Liver (tissue), 3 donors: ENCODE measurements at regions not wholly inside any gene's neighbourhood (a gene's known extent, or its start where the extent isn't known, plus 50 kb on each side); places are given as distances from the start of the nearest gene placed in this dataset.

Experiments
- CTCF ChIP-seq: fragments of 150-350 bp; IDR thresholded peaks from 2 replicates; pipeline ENCODE4 v1.5.1; 2017; ENCODE audit warnings: improper control_type of control experiment, low read depth, low read length; ENCODE audit not compliant: missing input control
- EGR1 ChIP-seq, 2 donors: IDR thresholded peaks; 2 replicates each; pipeline ENCODE4 v1.6.1; 2016 to 2018; ENCODE audit warnings: antibody characterized with exemption in 2 of 2, low read depth in 2 of 2
- JUND ChIP-seq, 2 donors: IDR thresholded peaks; 2 replicates each; pipeline ENCODE4 v1.6.1; 2016; ENCODE audit warnings: antibody characterized with exemption in 2 of 2
- RXRA ChIP-seq, 2 donors: IDR thresholded peaks; 2 replicates each; pipeline ENCODE4 v1.6.1; 2017 to 2018; ENCODE audit warnings: antibody characterized with exemption in 2 of 2, mild to moderate bottlenecking in 1 of 2
- YY1 ChIP-seq: IDR thresholded peaks from 2 replicates; pipeline ENCODE4 v1.6.1; 2016; ENCODE audit warnings: antibody characterized with exemption, mild to moderate bottlenecking
- donor health status: healthy.
- donor health status: healthy.

GRCh38 chr13:106178816-106179215 lies 356.6 kb downstream of the EFNB2 start:
- TF ChIP-seq YY1 (no peak), CTCF (no peak), EGR1 (IDR thresholded peaks at IDR 0.05; ENCODE audit: low read depth in 2 of 2) (no peak), RXRA (IDR thresholded peaks at IDR 0.05) (no peak), JUND (IDR thresholded peaks at IDR 0.05) (no peak)
